ENCODE measurements at regions not wholly inside any gene's neighbourhood (a gene's known extent, or its start where the extent isn't known, plus 50 kb on each side); places are given as distances from the start of the nearest gene placed in this dataset.

DNA sequence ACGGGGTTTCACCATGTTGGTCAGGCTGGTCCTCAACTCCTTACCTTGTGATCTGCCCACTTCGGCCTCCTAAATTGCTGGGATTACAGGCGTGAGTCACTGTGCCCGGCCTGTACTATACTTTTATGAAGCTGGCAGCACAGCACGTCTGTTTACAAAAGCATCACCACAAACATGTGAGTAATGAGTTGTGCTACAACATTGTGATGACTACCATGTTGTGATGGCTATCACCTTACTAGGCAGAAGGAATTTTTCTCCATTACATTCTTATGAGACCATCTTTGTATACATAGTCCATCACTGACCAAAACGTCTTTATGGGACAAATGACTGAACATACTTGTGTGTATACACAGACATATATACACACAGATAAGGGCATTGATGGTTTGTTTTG is 1019.0 kb downstream of the CDH18 start:
- no peaks in the 10 kb centered on the region for H3K36me3 ChIP-seq (ENCODE audit: control insufficient read depth, insufficient read depth, low read length)
- ChIA-PET POLR2A (no interaction called here), CTCF (no interaction called here)
- ATAC-seq (peak; percentile 86), DNase-seq (ENCODE audit: low read depth, low spot score) (peak; percentile 80)
- H3K27me3 ChIP-seq (ENCODE audit: control insufficient read depth, insufficient read depth, low read length), result no peaks in the 10 kb centered on the region
- TF ChIP-seq TCF7L2 (IDR thresholded peaks at IDR 0.05; ENCODE audit: low read depth, low read length), result no peak
- in situ Hi-C loops (cut with HindIII; ENCODE audit: low pct_unique_long_range_greater_than_20kb, low sequenced_read_pairs) (no loop called here), intact Hi-C loops (cut with micrococcal nuclease; ENCODE audit: unreplicated experiment) (no loop called here)
- no TSS peak for BruUV-seq (replicated peaks)
- H3K4me1 ChIP-seq (ENCODE audit: control insufficient read depth, insufficient read depth, low read length), result no peaks in the 10 kb centered on the region
- H3K4me3 ChIP-seq (ENCODE audit: low read depth in 2 of 2, low read length in 2 of 2), result no peak overlapping the region
- H3K9me3 ChIP-seq (ENCODE audit: control insufficient read depth, insufficient read depth, low read depth, low read length), result no peaks in the 10 kb centered on the region
- no peak overlapping the region for H3K27ac ChIP-seq (ENCODE audit: low read length)

DNA sequence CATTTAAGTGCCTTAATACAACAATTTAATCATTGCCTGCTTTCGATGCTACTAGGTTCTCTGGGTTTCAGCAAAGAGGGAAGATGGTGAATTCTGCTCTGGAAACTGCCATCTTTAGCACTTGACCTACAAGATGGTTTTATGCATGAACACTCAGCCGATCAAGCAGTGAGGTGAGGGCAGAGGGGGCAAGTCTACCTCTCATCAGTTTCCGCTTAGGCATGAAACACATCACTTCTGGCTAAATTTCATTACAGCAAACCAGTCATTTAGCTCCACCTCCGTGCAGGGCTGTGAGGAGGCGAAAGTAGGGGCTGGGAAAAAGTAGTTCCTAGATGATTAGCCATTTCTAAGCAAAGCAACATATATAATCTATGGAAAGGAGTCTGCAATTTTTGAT is 1018.0 kb downstream of the CDH18 start:
- no peaks in the 10 kb centered on the region for H3K9me3 ChIP-seq (ENCODE audit: control insufficient read depth, insufficient read depth, low read depth, low read length)
- H3K36me3 ChIP-seq (ENCODE audit: control insufficient read depth, insufficient read depth, low read length), result no peaks in the 10 kb centered on the region
- intact Hi-C loops (cut with micrococcal nuclease; ENCODE audit: unreplicated experiment) (no loop called here), in situ Hi-C loops (cut with HindIII; ENCODE audit: low pct_unique_long_range_greater_than_20kb, low sequenced_read_pairs) (no loop called here)
- TF ChIP-seq POLR2AphosphoS5 (IDR thresholded peaks at IDR 0.05; ENCODE audit: low read depth, low read length) (no peak), REST (IDR thresholded peaks at IDR 0.05; ENCODE audit: insufficient read depth in 1 of 2, low read depth in 2 of 2, low read length in 1 of 2) (no peak), TCF7L2 (IDR thresholded peaks at IDR 0.05; ENCODE audit: low read depth, low read length) (no peak), SIN3A (IDR thresholded peaks at IDR 0.05; ENCODE audit: borderline replicate concordance, insufficient read depth, low read depth, low read length) (no peak)
- TF ChIP-seq, protein P1, sequence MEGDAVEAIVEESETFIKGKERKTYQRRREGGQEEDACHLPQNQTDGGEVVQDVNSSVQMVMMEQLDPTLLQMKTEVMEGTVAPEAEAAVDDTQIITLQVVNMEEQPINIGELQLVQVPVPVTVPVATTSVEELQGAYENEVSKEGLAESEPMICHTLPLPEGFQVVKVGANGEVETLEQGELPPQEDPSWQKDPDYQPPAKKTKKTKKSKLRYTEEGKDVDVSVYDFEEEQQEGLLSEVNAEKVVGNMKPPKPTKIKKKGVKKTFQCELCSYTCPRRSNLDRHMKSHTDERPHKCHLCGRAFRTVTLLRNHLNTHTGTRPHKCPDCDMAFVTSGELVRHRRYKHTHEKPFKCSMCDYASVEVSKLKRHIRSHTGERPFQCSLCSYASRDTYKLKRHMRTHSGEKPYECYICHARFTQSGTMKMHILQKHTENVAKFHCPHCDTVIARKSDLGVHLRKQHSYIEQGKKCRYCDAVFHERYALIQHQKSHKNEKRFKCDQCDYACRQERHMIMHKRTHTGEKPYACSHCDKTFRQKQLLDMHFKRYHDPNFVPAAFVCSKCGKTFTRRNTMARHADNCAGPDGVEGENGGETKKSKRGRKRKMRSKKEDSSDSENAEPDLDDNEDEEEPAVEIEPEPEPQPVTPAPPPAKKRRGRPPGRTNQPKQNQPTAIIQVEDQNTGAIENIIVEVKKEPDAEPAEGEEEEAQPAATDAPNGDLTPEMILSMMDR (IDR thresholded peaks at IDR 0.05), result no peak
- no peaks in the 10 kb centered on the region for H3K27me3 ChIP-seq (ENCODE audit: control insufficient read depth, insufficient read depth, low read length)
- H3K4me3 ChIP-seq (ENCODE audit: low read depth in 2 of 2, low read length in 2 of 2), result no peak overlapping the region
- ChIA-PET POLR2A (no interaction called here), CTCF (no interaction called here)
- DNase-seq (ENCODE audit: low read depth, low spot score), result no peak
- no TSS peak for BruUV-seq (replicated peaks)
- no peak for ATAC-seq
- H3K27ac ChIP-seq (ENCODE audit: low read length), result no peak overlapping the region
- H3K4me1 ChIP-seq (ENCODE audit: control insufficient read depth, insufficient read depth, low read length), result no peaks in the 10 kb centered on the region

GRCh38 chr5:18972177-18972576 is 1015.8 kb downstream of the CDH18 start:
- no peak for TF ChIP-seq TCF7L2 (IDR thresholded peaks at IDR 0.05; ENCODE audit: low read depth, low read length)
- no peak for TF ChIP-seq REST (IDR thresholded peaks at IDR 0.05; ENCODE audit: insufficient read depth in 1 of 2, low read depth in 2 of 2, low read length in 1 of 2)
- no peak for TF ChIP-seq POLR2AphosphoS5 (IDR thresholded peaks at IDR 0.05; ENCODE audit: low read depth, low read length)
- TF ChIP-seq SIN3A (IDR thresholded peaks at IDR 0.05; ENCODE audit: borderline replicate concordance, insufficient read depth, low read depth, low read length), result no peak
- TF ChIP-seq, protein P1 (IDR thresholded peaks at IDR 0.05), result no peak
- Histone ChIP-seq H3K27me3 (ENCODE audit: control insufficient read depth, insufficient read depth, low read length) (no peaks in the 10 kb centered on the region), H3K27ac (ENCODE audit: low read length) (no peak overlapping the region), H3K4me1 (ENCODE audit: control insufficient read depth, insufficient read depth, low read length) (no peaks in the 10 kb centered on the region), H3K9me3 (ENCODE audit: control insufficient read depth, insufficient read depth, low read depth, low read length) (no peaks in the 10 kb centered on the region), H3K36me3 (ENCODE audit: control insufficient read depth, insufficient read depth, low read length) (no peaks in the 10 kb centered on the region), H3K4me3 (ENCODE audit: low read depth in 2 of 2, low read length in 2 of 2) (no peak overlapping the region)
- BruUV-seq (replicated peaks), result no TSS peak
- POLR2A ChIA-PET, result no interaction called here
- ATAC-seq (no peak), DNase-seq (ENCODE audit: low read depth, low spot score) (no peak)
- intact Hi-C loops (cut with micrococcal nuclease; ENCODE audit: unreplicated experiment) (no loop called here), in situ Hi-C loops (cut with HindIII; ENCODE audit: low pct_unique_long_range_greater_than_20kb, low sequenced_read_pairs) (no loop called here)
- CTCF ChIA-PET, result interaction anchor here (0.6 kb wide), 1 partner anchor 55 kb away, joined by 3 read pairs; no protein-coding TSS in a partner anchor
